ENCODE measurements at regions not wholly inside any gene's neighbourhood (a gene's known extent, or its start where the extent isn't known, plus 50 kb on each side); places are given as distances from the start of the nearest gene placed in this dataset.
A peak's percentile ranks its signal among the peaks of the same experiment; 100 is the strongest.

DNA sequence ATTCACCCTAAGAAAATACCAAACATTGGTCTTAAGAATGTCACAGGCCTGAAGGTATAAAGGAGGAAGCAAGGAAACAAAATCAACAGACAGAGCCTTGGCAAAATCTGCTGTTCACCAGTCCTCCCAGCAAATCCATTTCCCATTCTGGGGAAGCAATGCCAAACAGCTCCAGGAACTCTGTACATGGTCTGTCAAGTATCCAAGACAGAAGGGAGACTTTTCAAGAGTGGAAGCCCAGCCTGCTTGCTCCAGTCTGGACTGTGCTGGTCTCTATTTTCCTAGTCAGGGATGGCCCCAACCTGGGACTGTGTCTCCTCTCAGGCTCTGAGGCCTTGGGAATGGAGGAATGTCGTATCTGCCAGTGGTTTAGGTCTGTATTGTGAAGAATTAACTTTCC lies 251.5 kb downstream of the DAD1 start:
- DNase-seq (ENCODE audit: low spot score): no peak

DNA sequence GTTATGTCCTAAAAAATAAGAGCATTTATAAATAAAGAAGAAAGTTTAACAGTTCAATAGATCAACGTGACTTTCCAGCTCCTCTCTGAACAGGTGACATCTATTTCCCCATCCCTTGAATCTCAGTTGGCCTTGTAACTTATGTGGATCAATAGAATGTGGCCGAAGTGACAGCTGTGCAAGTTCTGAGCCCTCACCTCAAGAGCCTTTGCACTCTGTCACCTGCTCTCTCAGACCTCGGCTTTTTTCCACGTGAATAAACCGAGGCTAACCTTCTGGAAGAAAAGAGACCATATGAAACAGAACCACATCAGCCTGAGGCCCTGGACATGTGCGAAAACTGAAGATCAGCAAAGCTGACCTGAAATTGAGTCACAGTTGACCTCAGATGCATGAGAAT lies 253.0 kb downstream of the DAD1 start:
- DNase-seq (ENCODE audit: low spot score): no peak

DNA sequence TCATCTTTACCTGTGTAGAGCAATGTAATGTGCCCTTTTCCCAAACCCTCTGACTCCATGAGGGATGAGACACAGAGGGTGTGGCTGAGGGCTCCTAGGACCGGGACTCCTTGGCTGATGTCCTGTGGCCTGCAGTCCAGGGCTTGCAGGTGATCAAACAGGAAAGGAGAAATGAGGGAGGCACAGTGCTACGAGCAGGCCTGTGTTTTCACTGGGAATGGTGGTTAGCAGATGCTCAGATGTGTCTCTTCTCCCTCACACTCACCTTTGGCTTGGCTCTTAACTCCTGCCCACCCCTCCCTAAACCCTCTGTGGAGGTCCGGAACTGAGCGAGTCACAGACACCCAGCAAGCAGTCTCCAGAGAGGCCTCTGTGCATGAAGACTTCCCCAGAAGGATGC lies 254.4 kb downstream of the DAD1 start:
- DNase-seq (ENCODE audit: low spot score): no peak

DNA sequence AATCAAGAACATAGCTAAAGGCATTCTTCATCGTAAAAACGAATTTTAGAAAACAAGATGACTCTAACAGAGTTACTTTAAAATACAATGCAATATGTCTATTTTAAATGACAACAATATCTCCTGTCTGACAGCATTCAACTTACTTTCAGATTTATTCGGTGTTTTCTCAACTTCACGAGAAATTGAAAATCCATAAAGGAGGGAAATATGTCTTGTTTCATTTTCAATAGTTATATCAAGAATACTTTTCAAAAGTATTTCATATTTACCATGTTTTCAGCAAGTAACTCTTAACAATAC lies 254.8 kb downstream of the DAD1 start:
- no peak for DNase-seq (ENCODE audit: low spot score)

DNA sequence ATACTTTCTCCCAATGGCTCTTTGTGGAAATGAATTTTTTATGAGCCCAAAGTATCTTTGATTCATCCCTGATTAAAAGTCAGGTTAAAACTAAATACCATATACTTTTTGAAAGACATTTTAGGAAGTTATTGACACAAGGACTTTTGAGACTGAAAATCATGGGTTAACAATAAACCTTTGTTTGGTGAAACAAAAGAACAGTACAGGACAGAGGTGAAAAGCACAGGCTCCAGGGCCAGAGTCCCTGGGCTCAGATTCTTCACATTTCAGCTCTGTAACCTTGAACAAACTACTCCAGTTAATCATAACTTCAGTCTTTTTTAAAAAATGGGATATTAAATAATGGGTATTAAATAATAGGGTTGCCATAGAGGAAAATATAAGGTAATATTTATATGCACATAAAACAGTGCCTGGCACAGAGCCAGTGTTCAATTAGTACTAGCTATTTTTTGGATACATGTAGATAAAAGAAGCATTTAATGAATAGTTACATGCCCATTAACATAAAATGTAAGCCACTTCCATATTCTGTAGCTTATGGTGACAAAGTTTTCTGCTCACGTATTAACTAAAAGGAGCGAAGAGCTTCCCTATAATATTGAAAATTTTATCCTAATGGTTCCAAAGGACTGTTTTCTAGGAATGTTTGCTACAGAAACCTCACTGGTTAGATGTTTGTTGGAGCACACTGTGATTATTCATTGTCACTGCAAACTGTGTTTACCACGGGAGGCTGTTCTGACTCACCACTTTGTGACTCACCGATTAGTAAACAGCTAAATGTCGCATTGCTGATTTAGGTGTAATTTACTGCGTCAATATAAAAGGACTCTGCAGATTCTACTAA lies 255.4 kb downstream of the DAD1 start:
- peak; percentile 89 for DNase-seq (ENCODE audit: low spot score)

DNA sequence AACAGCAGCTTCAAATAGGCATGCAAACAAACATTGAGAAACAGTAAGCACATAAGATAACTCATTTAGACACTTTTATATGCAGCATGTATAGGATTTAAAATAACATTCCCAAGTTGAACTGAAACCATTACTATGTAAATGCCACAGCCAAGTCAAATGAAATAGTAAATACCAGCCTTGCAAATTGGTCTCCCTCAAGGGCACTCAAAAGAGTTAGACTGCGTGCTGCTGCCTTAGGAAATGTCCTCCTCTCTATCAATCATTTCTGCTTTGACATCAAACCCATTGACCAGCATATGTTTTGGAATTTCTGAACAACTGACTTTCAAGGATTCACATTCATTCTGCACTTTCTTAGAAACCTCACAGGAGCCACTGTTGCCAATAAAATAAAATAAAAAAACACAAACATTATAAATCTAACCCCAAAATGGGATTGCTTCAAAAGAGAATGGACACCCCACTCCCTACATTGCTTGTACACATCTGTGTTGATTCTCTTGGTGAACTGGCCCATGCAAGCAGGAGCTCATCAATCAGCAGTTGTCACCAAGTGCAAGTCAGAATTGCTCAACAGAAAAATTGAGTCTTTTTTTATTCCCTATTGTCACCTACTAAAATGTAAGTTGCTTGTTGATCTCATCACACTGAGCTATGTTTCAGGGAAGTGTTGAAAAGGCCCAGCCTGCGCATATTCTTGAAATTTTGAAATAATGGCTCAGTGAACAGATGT lies 256.2 kb downstream of the DAD1 start:
- DNase-seq (ENCODE audit: low spot score): no peak

DNA sequence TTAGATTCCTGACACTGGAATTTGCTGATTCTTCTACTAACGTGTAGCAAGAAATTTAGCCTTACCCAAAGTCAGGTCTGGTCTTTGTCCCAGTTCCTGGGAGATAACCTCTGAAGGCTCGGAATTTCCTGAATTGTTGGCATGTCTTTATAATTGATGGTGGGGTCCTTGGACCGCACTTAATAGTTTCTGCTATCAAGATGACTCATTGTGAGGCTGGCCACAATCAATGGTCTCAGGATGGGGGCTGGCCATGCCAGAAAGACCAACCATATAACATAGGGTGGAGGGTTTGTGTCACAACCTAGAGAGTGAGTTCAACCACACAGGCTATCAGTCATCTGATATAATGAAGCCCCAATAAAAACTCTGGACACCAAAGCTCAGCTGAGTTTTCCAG lies 259.7 kb downstream of the DAD1 start:
- no peak for DNase-seq (ENCODE audit: low spot score)

DNA sequence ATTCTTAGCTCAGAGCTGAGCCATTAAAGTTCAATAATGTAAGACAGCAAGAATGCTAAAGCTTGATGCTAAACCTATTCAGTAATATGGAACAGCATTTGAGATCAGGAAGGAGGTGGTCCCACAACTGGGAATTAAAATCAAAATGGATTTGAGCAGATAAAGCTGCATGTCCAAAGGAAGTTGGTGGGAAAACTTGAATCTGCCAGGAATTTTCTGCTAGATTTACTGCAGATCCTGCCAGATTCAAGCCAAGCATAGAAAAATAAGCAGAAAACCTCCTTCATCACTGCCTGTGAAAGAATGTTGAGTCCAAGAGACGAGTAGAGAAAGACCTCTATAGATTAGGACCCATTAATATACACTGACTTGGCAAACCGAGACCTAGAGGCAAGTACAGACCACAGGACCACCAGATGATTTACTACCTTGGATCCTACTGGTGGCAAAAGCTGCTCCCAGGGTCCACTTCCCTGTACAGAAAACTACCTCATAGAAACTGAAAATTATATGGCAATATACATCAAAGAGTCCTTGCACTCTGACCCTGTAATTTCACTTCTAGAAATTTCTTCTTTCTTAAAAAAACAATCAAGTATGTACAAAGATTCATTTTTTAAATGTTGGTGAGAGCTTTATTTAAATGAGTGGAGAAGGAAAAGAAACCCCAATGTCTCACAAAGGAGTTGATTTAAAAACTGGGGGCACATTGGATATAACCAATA lies 263.2 kb downstream of the DAD1 start:
- DNase-seq (ENCODE audit: low spot score): no peak

DNA sequence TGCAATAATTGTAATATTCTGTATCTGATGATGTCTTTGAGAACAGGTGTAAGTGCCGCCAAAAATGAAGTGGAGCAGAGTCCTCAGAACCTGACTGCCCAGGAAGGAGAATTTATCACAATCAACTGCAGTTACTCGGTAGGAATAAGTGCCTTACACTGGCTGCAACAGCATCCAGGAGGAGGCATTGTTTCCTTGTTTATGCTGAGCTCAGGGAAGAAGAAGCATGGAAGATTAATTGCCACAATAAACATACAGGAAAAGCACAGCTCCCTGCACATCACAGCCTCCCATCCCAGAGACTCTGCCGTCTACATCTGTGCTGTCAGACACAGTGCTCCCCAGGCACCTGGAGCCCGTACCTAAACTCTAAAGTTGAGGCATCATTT lies 268.7 kb downstream of the DAD1 start:
- DNase-seq (ENCODE audit: low spot score): no peak

DNA sequence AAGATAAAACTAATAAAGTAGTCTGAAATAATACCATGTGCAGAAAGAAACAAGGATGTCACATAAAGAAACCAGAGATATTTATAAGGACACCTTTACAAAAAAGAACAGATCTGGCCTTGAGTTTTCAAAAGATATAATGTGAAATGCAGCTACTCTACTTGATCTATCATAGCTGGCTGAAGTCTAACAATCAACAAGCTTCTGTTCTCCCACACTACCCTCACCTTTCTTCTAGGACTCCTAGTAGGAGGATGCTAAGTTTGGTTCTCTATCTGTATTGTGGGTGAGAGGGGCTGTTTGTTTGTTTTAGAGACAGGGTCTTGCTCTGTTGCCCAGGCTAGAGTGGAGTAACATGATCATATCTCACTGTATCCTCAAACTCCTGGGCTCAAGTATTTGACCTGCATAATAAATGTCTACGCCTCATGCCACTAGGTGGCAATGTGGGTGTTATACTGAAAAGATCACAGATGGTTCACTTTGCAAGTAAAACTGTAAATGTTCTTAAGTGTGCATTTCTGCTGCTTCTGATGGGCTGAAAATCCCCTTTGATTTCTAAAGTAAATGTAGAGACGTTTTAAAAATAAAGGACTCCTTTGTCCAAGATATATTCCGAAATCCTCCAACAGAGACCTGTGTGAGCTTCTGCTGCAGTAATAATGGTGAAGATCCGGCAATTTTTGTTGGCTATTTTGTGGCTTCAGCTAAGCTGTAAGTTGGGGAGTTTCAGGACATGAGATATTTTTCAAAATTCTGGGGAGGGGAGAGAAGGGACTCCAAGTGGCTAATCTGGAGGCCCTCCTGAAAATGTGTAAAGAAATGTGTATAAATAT lies 269.3 kb downstream of the DAD1 start:
- peak; percentile 46 for DNase-seq (ENCODE audit: low spot score)

DNA sequence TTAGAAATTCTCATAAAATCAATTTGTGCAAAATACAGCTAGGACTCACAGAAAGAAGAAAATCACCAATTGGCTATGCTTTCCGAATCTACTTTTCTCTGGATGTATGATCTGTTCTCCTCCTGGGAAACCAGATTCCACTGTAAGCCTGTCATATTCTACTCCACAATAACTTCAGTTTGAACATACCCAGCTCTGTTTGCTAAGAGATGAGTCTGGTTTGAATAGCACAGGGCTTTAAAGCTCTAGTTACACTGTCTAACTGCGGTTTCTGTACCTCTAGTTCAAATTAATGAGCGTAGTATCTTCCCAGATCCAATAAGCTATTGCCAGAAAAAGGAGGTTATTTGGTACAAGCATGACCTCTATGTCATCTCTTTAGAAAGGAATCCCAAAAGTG lies 270.1 kb downstream of the DAD1 start:
- DNase-seq (ENCODE audit: low spot score): no peak

DNA sequence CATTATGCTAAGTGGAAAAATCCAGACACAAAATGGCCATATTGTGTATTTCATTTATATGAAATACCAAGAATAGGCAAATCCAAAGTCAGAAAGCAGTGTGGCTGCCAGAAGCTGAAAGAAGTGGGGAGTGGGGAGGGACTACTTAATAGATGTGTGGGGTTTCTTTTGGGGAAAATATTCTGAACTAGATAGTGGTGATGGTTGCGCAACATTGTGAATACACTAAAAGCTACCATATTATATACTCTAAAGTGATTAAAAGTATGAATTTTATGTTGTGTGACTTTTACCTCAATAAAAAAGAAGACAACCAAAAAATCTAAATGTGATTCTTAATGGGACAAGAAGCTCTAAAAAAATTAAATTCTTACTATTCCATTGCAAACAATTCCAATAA lies 272.6 kb downstream of the DAD1 start:
- no peak for DNase-seq (ENCODE audit: low spot score)

DNA sequence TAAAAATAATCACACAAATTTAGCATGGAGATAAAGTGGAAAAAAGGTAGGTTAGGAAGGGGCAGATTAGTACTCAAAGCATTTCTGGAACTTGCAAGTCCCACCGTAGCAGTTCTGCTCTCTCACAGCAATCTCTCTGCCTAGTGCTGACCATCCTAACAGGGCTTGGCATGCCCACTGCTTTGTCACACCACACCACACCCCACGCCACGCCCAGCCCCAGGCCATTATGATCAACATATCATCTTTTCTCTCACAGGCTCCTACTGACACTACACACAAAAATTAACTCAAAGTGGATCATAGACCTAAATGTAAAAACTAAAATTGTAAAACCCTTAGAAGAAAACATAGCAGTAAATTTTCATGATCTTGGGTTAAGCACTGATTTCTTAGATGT lies 273.7 kb downstream of the DAD1 start:
- DNase-seq (ENCODE audit: low spot score): no peak

DNA sequence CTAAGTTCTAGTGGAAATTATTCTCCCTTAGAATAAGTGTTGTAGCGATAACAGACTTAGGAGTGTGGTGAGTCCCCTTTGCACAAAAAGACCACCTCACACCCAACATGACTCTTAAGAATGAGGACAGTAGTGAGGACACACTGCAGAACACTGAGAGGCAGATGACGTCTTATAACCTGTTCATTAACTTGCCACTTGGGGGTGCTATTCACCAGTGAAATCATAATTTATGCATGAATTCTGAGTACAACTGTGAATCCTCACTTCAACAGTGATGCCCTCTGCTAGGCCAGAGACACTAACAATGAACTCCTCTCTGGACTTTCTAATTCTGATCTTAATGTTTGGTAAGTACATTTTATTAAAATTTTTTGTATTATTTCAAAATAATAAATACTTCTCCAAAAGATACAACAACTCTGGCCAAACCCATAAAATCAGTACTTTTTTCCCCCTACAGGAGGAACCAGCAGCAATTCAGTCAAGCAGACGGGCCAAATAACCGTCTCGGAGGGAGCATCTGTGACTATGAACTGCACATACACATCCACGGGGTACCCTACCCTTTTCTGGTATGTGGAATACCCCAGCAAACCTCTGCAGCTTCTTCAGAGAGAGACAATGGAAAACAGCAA lies 274.7 kb downstream of the DAD1 start:
- DNase-seq (ENCODE audit: low spot score): peak; percentile 60

DNA sequence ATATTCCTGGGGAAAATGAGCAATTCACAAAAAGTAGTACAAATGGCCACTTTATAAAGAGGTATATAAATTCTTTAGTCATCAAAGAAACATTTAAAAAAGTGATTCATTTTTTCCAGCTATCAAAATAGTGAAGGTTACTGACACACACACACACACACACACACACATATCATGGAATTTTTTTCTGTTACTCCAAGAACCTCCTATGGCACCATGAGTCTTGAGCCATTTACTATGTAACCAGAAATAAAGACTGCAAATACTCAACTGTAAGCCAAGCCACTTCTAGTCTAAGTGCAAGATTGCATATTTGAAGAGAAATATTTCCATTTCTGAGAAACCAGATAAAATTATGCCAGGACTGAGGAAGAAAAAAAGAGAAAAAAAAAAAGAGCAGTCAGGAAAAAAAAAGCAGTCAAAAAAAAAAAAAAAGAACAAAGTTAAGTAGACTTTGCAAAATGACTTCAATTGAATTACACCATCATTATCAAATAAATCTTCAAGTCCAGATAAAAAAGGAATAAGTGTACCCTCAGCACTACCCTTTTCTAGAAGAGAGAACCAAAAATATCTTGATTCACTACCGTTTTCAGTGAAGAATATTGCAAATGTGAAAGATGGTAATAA lies 275.7 kb downstream of the DAD1 start:
- DNase-seq (ENCODE audit: low spot score): no peak

DNA sequence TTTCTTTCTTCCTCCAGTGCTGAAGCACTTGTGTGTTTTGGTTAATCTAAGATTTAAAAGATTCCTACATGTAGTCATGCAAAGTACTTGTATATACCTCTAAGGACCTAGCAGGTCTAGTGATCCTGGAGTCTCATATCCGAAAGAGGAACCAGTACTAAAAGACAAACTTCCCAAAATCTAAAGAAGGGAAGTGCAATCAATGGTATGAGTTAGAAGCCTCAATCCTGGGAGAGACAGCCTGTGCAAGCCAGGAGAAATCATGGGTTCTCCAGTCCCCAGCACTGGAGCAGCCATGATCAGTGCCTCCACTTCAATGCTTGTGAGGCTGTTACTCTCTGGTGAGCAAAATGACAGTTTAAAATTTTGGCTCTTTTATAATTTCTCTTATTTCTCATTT lies 277.4 kb downstream of the DAD1 start:
- no peak for DNase-seq (ENCODE audit: low spot score)

DNA sequence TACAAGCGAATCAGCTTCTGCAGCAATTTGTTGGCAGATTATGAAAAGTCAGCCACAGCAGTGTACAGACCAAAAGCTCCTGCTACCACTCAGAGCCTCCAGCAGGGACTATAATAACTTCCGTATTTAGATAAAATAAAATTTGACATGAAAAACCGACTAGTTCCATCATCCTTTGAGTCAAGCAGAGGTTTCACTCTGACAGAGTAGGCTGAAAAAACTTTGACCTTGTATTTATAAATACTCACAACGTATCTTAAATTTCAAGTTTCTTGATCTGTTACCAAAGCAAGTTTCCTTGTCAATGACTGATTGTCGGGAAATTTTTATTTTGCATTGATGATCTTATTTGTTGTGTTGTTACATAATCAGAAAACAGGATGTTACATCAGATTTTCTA lies 283.4 kb downstream of the DAD1 start:
- DNase-seq (ENCODE audit: low spot score): no peak

DNA sequence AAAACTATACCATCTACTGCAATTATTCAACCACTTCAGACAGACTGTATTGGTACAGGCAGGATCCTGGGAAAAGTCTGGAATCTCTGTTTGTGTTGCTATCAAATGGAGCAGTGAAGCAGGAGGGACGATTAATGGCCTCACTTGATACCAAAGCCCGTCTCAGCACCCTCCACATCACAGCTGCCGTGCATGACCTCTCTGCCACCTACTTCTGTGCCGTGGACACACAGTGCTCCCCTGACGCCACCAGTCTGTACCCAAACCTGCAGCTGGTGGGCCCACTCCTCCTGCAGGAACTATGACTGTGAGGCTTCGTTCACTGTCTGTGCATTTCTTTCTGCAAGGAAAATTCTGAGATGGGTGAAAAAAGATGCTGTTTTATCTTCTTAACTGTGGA lies 284.7 kb downstream of the DAD1 start:
- no peak for DNase-seq (ENCODE audit: low spot score)

DNA sequence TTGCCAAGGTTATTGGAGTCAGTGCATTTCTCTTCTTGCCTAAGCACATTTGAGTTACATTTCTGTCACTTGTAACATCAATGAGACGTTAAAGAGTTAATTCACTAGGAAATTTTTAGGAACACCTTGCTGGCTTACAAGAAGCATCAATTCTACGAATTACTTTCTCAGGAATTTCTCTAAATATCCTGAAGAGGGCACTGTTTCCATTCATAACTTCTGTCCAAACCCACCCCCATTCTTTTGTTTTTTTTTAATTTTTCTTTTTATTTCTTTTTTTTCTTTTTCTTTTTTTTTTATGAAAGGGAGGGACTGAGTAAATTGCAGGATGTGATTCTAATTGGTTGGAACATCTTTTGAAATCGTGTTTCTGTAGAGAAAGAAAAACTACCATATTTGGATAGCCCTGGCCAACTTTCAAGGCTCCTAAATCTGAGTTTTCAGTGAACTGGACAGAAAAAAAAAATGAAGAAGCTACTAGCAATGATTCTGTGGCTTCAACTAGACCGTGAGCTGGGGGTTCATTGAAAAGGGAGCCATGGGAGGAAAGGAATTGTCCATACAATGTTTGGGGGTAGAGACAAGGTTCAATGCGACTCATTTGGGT lies 285.3 kb downstream of the DAD1 start:
- DNase-seq (ENCODE audit: low spot score): peak; percentile 40

DNA sequence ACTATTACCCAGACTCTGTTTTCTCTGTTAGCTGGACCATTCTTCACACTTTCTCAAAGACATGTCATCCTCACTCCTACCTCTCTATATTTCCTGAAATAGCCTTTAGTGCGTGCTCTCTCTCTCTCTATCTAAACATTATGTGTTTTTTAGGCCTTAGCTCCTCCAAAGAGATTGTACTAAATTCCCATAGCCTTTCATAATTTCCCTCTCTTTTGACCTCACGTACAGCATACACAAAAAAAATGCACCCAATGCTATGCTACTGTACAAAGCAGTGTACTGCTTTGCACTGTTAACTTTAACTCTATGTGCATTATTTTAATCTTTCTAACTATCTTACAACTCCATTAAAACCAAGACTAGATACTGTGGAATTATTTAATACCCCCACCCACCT lies 288.4 kb downstream of the DAD1 start:
- DNase-seq (ENCODE audit: low spot score): no peak

DNA sequence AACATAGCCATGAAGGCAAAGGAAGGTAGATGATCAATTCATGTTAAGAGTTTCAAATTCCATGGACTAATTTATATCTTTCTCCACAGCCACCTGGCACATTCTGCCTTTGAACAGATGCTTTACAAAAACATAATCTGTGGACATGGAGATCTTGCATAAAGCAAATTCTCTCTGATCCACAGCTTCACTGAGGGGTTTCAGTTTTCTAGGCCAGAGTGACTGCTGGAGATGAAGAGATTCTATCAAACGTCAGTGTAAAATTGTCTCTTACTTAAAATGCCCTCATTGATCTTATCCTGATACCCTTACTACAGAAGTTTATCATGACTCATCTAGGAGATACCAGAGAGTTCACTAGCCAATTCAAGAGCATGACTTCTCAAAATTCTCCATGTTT lies 291.6 kb downstream of the DAD1 start:
- DNase-seq (ENCODE audit: low spot score): no peak

All from kidney capillary endothelial cell (primary cell).